GM12872 (cell line): ENCODE measurements at regions not wholly inside any gene's neighbourhood (a gene's known extent, or its start where the extent isn't known, plus 50 kb on each side); places are given as distances from the start of the nearest gene placed in this dataset.

Source experiments
- TF ChIP-seq, protein P1 (sequence below): IDR thresholded peaks from 3 replicates; pipeline ENCODE4 v1.5.1; 2011; ENCODE audit warnings: low read depth, mild to moderate bottlenecking, low read length, moderate library complexity; ENCODE audit not compliant: insufficient read depth

DNA sequence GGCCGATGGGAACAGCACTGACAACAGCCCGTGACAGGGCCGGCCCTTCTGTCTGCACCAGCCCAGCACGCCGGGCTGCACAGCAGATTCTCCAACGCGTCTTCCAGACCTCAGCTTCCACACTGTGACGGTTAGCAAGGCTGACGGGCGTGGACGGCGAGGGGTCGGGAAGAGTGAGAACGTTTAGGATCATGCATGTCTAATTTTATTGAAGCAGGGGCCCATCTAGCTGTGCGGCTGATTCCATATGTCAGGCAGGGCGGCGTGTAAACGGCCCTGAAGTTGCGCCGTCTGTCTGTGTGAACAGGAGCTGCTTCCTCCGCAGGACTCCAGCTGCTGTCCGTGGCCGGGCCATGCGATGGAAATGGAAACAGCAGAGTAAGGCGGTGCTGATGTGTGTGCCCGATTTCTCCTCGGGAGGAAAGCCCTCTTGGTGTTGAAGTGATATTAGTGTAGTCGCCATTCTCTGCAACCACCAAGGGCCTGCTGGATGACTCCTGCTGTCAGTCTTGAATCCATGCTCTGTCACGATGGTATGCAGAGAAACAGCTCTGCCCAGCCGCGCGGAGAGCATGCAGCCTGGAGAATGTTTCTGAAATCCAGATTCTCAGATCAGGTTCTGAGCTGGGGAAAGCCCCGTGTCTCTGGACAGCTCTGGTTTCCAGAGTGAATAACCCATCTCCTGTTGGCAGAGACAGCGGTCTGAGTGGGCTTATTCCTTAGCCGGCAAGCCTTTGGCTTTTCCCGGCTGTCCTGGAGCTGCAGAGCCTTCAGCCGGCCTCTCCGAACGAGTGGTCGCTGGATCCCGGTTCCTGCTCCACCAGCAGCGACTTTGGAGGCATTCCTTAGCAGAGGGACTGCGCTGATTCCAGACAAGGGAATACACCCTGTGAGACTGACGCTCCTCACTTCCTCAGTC, 158.1 kb upstream of the UBE3A start:
- TF ChIP-seq, protein P1, sequence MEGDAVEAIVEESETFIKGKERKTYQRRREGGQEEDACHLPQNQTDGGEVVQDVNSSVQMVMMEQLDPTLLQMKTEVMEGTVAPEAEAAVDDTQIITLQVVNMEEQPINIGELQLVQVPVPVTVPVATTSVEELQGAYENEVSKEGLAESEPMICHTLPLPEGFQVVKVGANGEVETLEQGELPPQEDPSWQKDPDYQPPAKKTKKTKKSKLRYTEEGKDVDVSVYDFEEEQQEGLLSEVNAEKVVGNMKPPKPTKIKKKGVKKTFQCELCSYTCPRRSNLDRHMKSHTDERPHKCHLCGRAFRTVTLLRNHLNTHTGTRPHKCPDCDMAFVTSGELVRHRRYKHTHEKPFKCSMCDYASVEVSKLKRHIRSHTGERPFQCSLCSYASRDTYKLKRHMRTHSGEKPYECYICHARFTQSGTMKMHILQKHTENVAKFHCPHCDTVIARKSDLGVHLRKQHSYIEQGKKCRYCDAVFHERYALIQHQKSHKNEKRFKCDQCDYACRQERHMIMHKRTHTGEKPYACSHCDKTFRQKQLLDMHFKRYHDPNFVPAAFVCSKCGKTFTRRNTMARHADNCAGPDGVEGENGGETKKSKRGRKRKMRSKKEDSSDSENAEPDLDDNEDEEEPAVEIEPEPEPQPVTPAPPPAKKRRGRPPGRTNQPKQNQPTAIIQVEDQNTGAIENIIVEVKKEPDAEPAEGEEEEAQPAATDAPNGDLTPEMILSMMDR = no peak

DNA sequence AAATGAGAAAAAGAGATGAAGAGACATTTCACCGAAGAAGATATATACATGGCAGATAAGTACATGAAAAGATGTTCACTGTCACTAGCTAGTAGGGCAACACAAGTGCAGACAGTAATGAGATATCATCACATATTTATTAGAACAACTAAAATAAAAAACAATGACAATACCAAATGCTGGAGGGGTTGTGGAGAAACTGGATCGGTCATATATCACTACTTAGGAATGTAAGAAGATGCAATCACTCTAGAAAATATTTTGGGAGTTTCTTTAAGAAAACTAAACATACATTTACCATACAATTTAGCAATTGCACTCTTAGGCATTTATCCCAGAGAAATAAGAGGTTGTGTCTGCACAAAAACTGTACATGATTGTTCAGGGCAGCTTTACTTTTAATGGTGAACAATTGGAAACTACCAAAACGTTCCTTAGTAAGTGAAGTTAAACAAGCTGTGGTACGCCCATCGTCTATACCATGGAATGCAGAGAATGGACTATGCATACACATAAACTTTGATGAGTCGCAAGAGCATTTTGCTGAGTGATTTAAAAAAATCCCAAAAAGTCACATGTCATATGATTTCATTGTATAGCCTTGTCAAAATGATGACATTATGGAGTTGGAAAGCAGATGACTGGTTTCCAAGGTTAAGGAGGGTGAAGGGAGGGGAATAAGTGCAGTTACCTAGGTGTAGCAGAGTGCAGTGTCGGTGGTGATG, 149.0 kb upstream of the UBE3A start:
- TF ChIP-seq, protein P1 = no peak

DNA sequence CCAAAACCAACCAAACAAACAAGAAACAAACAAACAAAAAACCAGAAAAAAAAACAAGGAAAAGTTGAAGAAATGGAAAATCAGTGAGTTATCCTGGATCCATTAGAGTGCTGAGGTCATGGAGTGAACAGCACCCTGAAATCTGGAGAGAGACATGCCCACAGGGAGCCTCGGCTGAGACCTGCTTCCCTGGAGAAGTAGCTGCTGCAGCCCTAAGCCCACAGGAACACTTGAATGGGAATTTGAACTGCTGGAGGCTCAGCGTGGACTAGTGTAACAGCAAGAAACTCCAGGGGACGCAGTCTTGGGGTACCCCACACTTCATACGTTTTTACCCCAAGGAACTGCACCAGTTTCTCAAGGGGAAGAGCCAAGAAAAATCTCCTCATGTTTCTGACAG, 144.1 kb upstream of the UBE3A start:
- TF ChIP-seq, protein P1 = no peak

DNA sequence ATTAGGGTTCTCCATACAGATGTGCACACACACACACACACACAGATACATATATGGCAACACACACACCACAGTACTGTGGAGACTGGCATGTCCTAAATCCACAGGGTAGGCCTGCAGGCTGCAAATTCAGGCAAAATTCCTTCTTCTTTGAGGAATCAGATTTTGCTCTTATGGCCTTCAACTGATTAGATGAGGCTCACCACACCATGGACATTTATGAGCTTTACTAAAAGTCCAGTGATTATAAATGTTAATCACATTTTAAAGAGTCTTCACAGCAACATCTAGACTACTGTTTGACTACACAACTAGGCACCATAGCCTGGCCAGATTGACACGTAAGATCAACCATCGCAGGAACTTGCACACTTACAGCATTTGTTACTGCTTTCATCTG, 140.3 kb upstream of the UBE3A start:
- TF ChIP-seq, protein P1 = no peak

DNA sequence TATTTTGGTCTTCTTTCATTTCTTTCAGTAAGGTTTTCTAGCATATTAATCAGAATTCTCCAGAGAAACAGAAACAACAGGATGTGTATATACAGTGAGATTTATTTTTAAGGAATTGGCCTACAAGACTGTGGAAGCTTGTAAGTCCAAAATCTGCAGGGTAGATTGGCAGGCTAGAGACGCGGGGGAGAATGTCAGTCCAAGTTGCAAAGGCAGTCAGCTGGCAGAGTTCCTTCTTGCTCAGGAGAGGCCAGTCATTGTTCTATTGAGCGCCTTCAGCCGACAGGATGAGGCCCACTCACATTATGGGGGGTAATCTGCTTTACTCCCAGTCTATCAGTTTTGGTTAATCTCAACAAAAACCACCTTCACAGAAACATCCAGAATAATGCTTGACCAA, 133.4 kb upstream of the UBE3A start:
- TF ChIP-seq, protein P1 = no peak

DNA sequence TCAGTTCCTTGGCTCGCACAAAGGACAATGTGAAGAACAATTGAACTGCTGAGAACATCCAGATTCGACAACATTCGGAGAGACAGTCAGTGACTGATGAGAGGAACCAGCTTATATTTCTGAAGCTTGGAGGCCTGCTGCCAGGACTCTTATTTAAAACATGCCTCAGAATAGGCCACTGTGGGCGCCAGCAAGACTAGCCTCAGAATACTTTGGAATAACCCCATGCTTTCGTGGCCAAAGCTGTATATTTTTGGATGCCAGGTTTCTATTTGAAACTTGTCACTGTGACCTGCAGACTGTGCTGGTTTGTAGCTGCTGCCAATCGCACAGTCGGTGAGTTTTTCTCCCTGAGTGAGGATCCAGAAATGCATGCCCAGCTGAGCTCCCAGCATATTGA, 129.9 kb upstream of the UBE3A start:
- TF ChIP-seq, protein P1 = no peak

DNA sequence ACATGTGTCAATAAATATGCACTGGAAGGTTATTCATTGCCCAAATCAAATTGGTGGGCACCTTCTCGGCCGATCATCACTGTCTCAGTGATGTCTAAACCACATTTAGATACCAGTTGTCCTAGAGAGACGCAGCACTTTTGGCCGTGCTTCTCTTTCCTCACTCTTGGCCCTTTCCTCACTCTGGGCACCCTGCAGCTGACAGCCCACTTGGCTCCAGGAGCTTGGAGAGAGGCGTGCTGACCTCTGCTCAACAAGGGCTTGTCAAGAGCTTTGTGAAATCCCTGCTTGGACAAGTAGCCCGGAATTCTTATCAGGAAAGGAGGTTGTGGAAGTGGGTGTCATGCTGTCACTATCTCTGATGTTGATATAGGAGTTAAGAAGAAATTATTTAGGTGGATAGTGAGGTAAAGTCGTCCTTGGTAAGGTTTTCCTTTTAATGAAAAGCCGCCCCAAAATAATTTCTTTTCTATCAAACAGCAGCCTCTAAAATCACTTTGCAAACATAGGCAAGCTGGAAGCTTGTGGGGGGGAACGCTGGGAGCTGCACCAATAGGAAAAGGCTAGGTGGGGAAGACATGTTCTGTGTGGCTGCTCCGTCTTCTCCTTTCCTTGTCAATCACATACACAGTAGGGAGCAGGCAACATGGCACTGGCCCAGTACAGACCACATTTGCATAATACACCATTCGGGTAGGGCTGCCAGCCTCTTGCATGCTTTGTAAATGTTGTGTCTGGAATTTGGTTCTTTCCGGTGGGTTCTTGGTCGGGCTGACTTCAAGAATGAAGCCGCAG, 126.8 kb upstream of the UBE3A start:
- TF ChIP-seq, protein P1 = no peak
